GM12878 (cell line): ENCODE measurements at regions not wholly inside any gene's neighbourhood (a gene's known extent, or its start where the extent isn't known, plus 50 kb on each side); places are given as distances from the start of the nearest gene placed in this dataset.

Experiments used
- ATAC-seq: fragments of 200-7000 bp; cut with Tn5 transposase; 3 replicates; pipeline ENCODE4 v1.9.1; 2020; ENCODE audit warnings: mild to moderate bottlenecking, moderate library complexity
- BruUV-seq: library from RNA; stranded (reverse); fragments of 400-500 nt; replicated peaks from 2 replicates; lab custom pipeline; 2021; lab: Mats Ljungman, UMichigan
- CTCF ChIA-PET: fragments of 300-600 bp; sonication (Branson Sonifier 250); formaldehyde crosslinking; extraction: SDS; loops from one replicate; lab custom pipeline; 2021; ENCODE audit warnings: inconsistent platforms; lab: Yijun Ruan, JAX
- POLR2A ChIA-PET: fragments of 350-600 bp; formaldehyde crosslinking; extraction: SDS; loops from one replicate; lab custom pipeline; 2021; ENCODE audit warnings: inconsistent platforms; lab: Charles Lee
- RAD21 ChIA-PET: fragments of 300-600 bp; sonication (Branson Sonifier 250); formaldehyde crosslinking; loops from one replicate; lab custom pipeline; 2023; ENCODE audit warnings: antibody characterized with exemption; ENCODE audit not compliant: unreplicated experiment; lab: Charles Lee
- SMC1A ChIA-PET: fragments of 300-600 bp; sonication (Branson Sonifier 250); formaldehyde crosslinking; loops from one replicate; lab custom pipeline; 2023; ENCODE audit not compliant: unreplicated experiment, uncharacterized antibody; lab: Charles Lee
- DNase-seq: peaks from one replicate; pipeline ENCODE4 v3.0.0-alpha.2; 2011; ENCODE audit warnings: low read depth, low spot score
- FAIRE-seq: peaks from 3 replicates; lab custom pipeline; 2011; peaks lifted over from hg19 to GRCh38; lab: Jason Lieb, UNC
- H2AFZ ChIP-seq: 2 replicates; pipeline ENCODE4 v1.6.0; 2011; ENCODE audit warnings: low read depth, low read length, control low read depth; ENCODE audit not compliant: control insufficient read depth
- H3K27ac ChIP-seq: 2 replicates; pipeline ENCODE4 v1.5.1; 2011; ENCODE audit warnings: control low read depth; ENCODE audit not compliant: control insufficient read depth, insufficient read depth
- H3K27me3 ChIP-seq, 2 experiments: replicated peaks in 1 of 2; 2 replicates each; pipeline versions ENCODE4 v1.6.0 to v1.6.1; 2011; ENCODE audit warnings: low read length in 1 of 2; ENCODE audit not compliant: control insufficient read depth in 2 of 2, insufficient read depth in 2 of 2
- H3K36me3 ChIP-seq, 2 experiments: 2 replicates each; pipeline ENCODE4 v1.5.1; 2011; ENCODE audit warnings: low read length in 1 of 2; ENCODE audit not compliant: control insufficient read depth in 2 of 2, insufficient read depth in 2 of 2
- H3K4me1 ChIP-seq: 2 replicates; pipeline ENCODE4 v1.6.1; 2011; ENCODE audit warnings: mild to moderate bottlenecking, low read length, moderate library complexity, mixed read lengths; ENCODE audit not compliant: control insufficient read depth, insufficient read depth
- H3K4me2 ChIP-seq: 2 replicates; pipeline ENCODE4 v1.6.0; 2011; ENCODE audit warnings: control low read depth; ENCODE audit not compliant: control insufficient read depth, insufficient read depth
- H3K4me3 ChIP-seq: fragments of 200-600 bp; sonication (generic); 2 replicates; pipeline ENCODE4 v1.5.1; 2016
- H3K79me2 ChIP-seq: 2 replicates; pipeline ENCODE4 v1.6.0; 2011; ENCODE audit warnings: low read length; ENCODE audit not compliant: control insufficient read depth, insufficient read depth
- H3K9ac ChIP-seq: 2 replicates; pipeline ENCODE4 v1.8.0; 2011; ENCODE audit warnings: low read length, control low read depth, mixed read lengths; ENCODE audit not compliant: control insufficient read depth, insufficient read depth
- H3K9me3 ChIP-seq: replicated peaks from 3 replicates; pipeline ENCODE4 v1.5.1; 2011; ENCODE audit warnings: mild to moderate bottlenecking, low read length; ENCODE audit not compliant: control insufficient read depth, insufficient read depth
- H4K20me1 ChIP-seq: 2 replicates; pipeline ENCODE4 v1.6.0; 2011; ENCODE audit not compliant: control insufficient read depth, insufficient read depth
- BACH1 ChIP-seq: fragments of 450-650 bp; IDR thresholded peaks from 2 replicates; pipeline ENCODE4 v1.6.1; 2017; ENCODE audit warnings: mild to moderate bottlenecking, borderline replicate concordance
- BCL11A ChIP-seq: IDR thresholded peaks from 2 replicates; pipeline ENCODE4 v1.6.1; 2011; ENCODE audit warnings: low read depth, low read length
- BMI1 ChIP-seq: fragments of 450-650 bp; IDR thresholded peaks from 2 replicates; pipeline ENCODE4 v1.6.1; 2016; ENCODE audit warnings: mild to moderate bottlenecking, moderate library complexity, borderline replicate concordance
- CBX3 ChIP-seq: fragments of 200-600 bp; sonication (generic); IDR thresholded peaks from 2 replicates; pipeline ENCODE4 v1.6.1; 2016; ENCODE audit warnings: low read depth, borderline replicate concordance
- CBX5 ChIP-seq: sonication (generic); IDR thresholded peaks from 2 replicates; pipeline ENCODE4 v1.6.1; 2016; ENCODE audit warnings: low read depth, moderate library complexity, mild to moderate bottlenecking, inconsistent platforms
- CEBPB ChIP-seq, 2 experiments: fragments of 150-350 bp in 1 of 2; IDR thresholded peaks; 2 replicates each; pipeline ENCODE4 v1.6.1; 2012 to 2014; ENCODE audit warnings: low read depth in 2 of 2, low read length in 2 of 2, borderline replicate concordance in 1 of 2, inconsistent platforms in 1 of 2
- CHD2 ChIP-seq: IDR thresholded peaks from 2 replicates; pipeline ENCODE4 v1.6.1; 2011; ENCODE audit warnings: low read depth, low read length, improper control_type of control experiment, borderline replicate concordance
- GATAD2B ChIP-seq: fragments of 450-650 bp; conservative IDR thresholded peaks from 2 replicates; pipeline ENCODE4 v1.6.1; 2017; ENCODE audit warnings: low read depth, mild to moderate bottlenecking, moderate library complexity
- HDAC2 ChIP-seq: fragments of 200-600 bp; sonication (generic); IDR thresholded peaks from 2 replicates; pipeline ENCODE4 v1.6.1; 2017
- HDAC6 ChIP-seq: fragments of 200-600 bp; sonication (generic); IDR thresholded peaks from one replicate; pipeline ENCODE4 v1.8.0; 2017; ENCODE audit warnings: antibody characterized with exemption; ENCODE audit not compliant: unreplicated experiment
- KLF5 ChIP-seq: fragments of 450-650 bp; IDR thresholded peaks from 2 replicates; pipeline ENCODE4 v1.6.1; 2014; ENCODE audit warnings: mild to moderate bottlenecking; ENCODE audit not compliant: partially characterized antibody
- MTA3 ChIP-seq: IDR thresholded peaks from 2 replicates; pipeline ENCODE4 v1.6.1; 2012; ENCODE audit warnings: low read length, inconsistent platforms, borderline replicate concordance
- MYC ChIP-seq: IDR thresholded peaks from 2 replicates; pipeline ENCODE4 v1.6.1; 2011; ENCODE audit warnings: mild to moderate bottlenecking, low read length, moderate library complexity, inconsistent platforms; ENCODE audit not compliant: insufficient read depth, insufficient replicate concordance, insufficient read length, severe bottlenecking
- NR2F1 ChIP-seq: fragments of 450-650 bp; conservative IDR thresholded peaks from 2 replicates; pipeline ENCODE4 v1.6.1; 2017; ENCODE audit warnings: mild to moderate bottlenecking
- POLR2AphosphoS2 ChIP-seq: IDR thresholded peaks from 2 replicates; pipeline ENCODE4 v1.6.1; 2011; ENCODE audit warnings: low read depth, mild to moderate bottlenecking, low read length, improper control_type of control experiment, moderate library complexity
- POLR2AphosphoS5 ChIP-seq: IDR thresholded peaks from 2 replicates; pipeline ENCODE4 v1.6.1; 2011; ENCODE audit warnings: mild to moderate bottlenecking, low read length, inconsistent platforms
- SIX5 ChIP-seq: IDR thresholded peaks from 2 replicates; pipeline ENCODE4 v1.6.1; 2011; ENCODE audit warnings: mild to moderate bottlenecking, low read depth, low read length, moderate library complexity; ENCODE audit not compliant: severe bottlenecking
- SKIL ChIP-seq: fragments of 450-650 bp; IDR thresholded peaks from 2 replicates; pipeline ENCODE4 v1.6.1; 2017; ENCODE audit warnings: mild to moderate bottlenecking, low read depth, inconsistent platforms; ENCODE audit not compliant: poor library complexity, severe bottlenecking
- SPI1 ChIP-seq: IDR thresholded peaks from 2 replicates; pipeline ENCODE4 v1.6.1; 2011; ENCODE audit warnings: low read depth, mild to moderate bottlenecking, low read length, moderate library complexity, borderline replicate concordance; ENCODE audit not compliant: insufficient read depth
- ZZZ3 ChIP-seq: IDR thresholded peaks from 2 replicates; pipeline ENCODE4 v1.6.1; 2011; ENCODE audit warnings: low read depth; ENCODE audit not compliant: control insufficient read depth, insufficient read length
- WGBS: methylation state at CpG from one replicate; pipeline ENCODE4 v1.1.6; 2016; ENCODE audit warnings: low lambda C conversion rate; ENCODE audit not compliant: insufficient replicate concordance, insufficient coverage; ENCODE audit errors: missing lambda C conversion rate; 5-methylcytosine and 5-hydroxymethylcytosine counted together
- in situ Hi-C: fragments of 300-500 bp; cut with MboI; formaldehyde crosslinking; loops from 9 replicates; pipeline ENCODE4 v1.14.3; 2018; ENCODE audit warnings: mixed read lengths
- intact Hi-C: fragments of 100-400 bp; cut with micrococcal nuclease; formaldehyde crosslinking; loops from one replicate; pipeline ENCODE4 v1.14.2; 2022; ENCODE audit not compliant: unreplicated experiment

- Histone ChIP-seq H3K4me2 (no peak overlapping the region), H3K4me3 (no peak overlapping the region), H4K20me1 (no peaks in the 10 kb centered on the region), H3K9me3 (no peaks in the 10 kb centered on the region), H2AFZ (no peak overlapping the region), H3K79me2 (no peaks in the 10 kb centered on the region), H3K27me3 (no peaks in the 10 kb centered on the region), H3K4me1 (no peaks in the 10 kb centered on the region), H3K36me3 (no peaks in the 10 kb centered on the region), H3K27ac (no peak overlapping the region)
- ATAC-seq, result no peak
- 0% methylated on average over 1 of the region's 1 CpG for WGBS
- no peak for DNase-seq
- CTCF ChIA-PET, result no interaction called here
- RAD21 ChIA-PET, result no interaction called here
- in situ Hi-C loops (no loop called here), intact Hi-C loops (no loop called here)
- POLR2A ChIA-PET, result no interaction called here
- SMC1A ChIA-PET, result no interaction called here
- BruUV-seq, result no TSS peak
- TF ChIP-seq CHD2, result no peak
- TF ChIP-seq MYC, result no peak
- TF ChIP-seq NR2F1, result no peak
- TF ChIP-seq HDAC6, result no peak
- no peak for TF ChIP-seq CBX5
- TF ChIP-seq BACH1, result no peak
- no peak for TF ChIP-seq GATAD2B
- no peak for TF ChIP-seq CBX3
- no peak for TF ChIP-seq CEBPB (IDR thresholded peaks at IDR 0.05; ENCODE audit: borderline replicate concordance in 1 of 2, low read depth in 2 of 2, low read length in 2 of 2)
- TF ChIP-seq MTA3, result no peak
- no peak for TF ChIP-seq HDAC2
- no peak for TF ChIP-seq BCL11A
- no peak for TF ChIP-seq POLR2AphosphoS5
- TF ChIP-seq KLF5, result no peak
- TF ChIP-seq BMI1, result no peak
- no peak for TF ChIP-seq SKIL
- TF ChIP-seq POLR2AphosphoS2, result no peak
- no peak for TF ChIP-seq SPI1
- no peak for TF ChIP-seq ZZZ3
- TF ChIP-seq SIX5, result no peak
- TF ChIP-seq, all 136 proteins: peak for 0
- H3K9ac ChIP-seq, result no peak overlapping the region
- FAIRE-seq, result no peak
Observed at GRCh38 chr7:85931919-85932318, 711.8 kb upstream of the GRM3 start.
